ENCODE measurements at regions not wholly inside any gene's neighbourhood (a gene's known extent, or its start where the extent isn't known, plus 50 kb on each side); places are given as distances from the start of the nearest gene placed in this dataset.
"Not testable (repeated sequence)": the region's sequence is repeated elsewhere in the genome, so short reads cannot be mapped to it uniquely, and the experiment has no call there.

- DNase-seq: no peak
Observed at GRCh38 chr4:38280323-38280706, 320.1 kb downstream of the PTTG2 start.

- no peak for DNase-seq
Observed at GRCh38 chr4:38281371-38282071, 321.3 kb downstream of the PTTG2 start.

GRCh38 chr4:38283724-38284123 lies 323.5 kb downstream of the PTTG2 start:
- no peak for DNase-seq

GRCh38 chr4:38284294-38285030 lies 324.3 kb downstream of the PTTG2 start:
- DNase-seq: no peak

- DNase-seq: no peak
Observed at GRCh38 chr4:38287101-38287851, 327.1 kb downstream of the PTTG2 start.

GRCh38 chr4:38289553-38289952 lies 329.4 kb downstream of the PTTG2 start:
- DNase-seq: no peak

- no peak for DNase-seq
Observed at GRCh38 chr4:38290366-38290765, 330.2 kb downstream of the PTTG2 start.

GRCh38 chr4:38290914-38291313 lies 330.7 kb downstream of the PTTG2 start:
- no peak for DNase-seq

GRCh38 chr4:38292529-38292928 lies 332.3 kb downstream of the PTTG2 start:
- no peak for DNase-seq

GRCh38 chr4:38294238-38294637 lies 334.0 kb downstream of the PTTG2 start:
- DNase-seq: no peak

- DNase-seq: no peak
Observed at GRCh38 chr4:38297061-38297460, 336.9 kb downstream of the PTTG2 start.

- no peak for DNase-seq
Observed at GRCh38 chr4:38298868-38299713, 338.9 kb downstream of the PTTG2 start.

GRCh38 chr4:38302910-38303309 lies 342.7 kb downstream of the PTTG2 start:
- no peak for DNase-seq

- not testable (repeated sequence) for DNase-seq
Observed at GRCh38 chr4:38304460-38304859, 344.3 kb downstream of the PTTG2 start.

- DNase-seq: no peak
Observed at GRCh38 chr4:38306482-38307071, 346.4 kb downstream of the PTTG2 start.

- DNase-seq: no peak
Observed at GRCh38 chr4:38308728-38309311, 348.6 kb downstream of the PTTG2 start.

GRCh38 chr4:38309471-38309870 lies 349.3 kb downstream of the PTTG2 start:
- no peak for DNase-seq

GRCh38 chr4:38310446-38311043 lies 350.3 kb downstream of the PTTG2 start:
- DNase-seq: no peak

GRCh38 chr4:38311495-38312126 lies 351.4 kb downstream of the PTTG2 start:
- DNase-seq: no peak

GRCh38 chr4:38313175-38313574 lies 350.8 kb upstream of the KLF3 start:
- DNase-seq: no peak

- DNase-seq: no peak
Observed at GRCh38 chr4:38313999-38314561, 349.9 kb upstream of the KLF3 start.

Data from KG1 (cell line).